ENCODE measurements at regions not wholly inside any gene's neighbourhood (a gene's known extent, or its start where the extent isn't known, plus 50 kb on each side); places are given as distances from the start of the nearest gene placed in this dataset.

DNA sequence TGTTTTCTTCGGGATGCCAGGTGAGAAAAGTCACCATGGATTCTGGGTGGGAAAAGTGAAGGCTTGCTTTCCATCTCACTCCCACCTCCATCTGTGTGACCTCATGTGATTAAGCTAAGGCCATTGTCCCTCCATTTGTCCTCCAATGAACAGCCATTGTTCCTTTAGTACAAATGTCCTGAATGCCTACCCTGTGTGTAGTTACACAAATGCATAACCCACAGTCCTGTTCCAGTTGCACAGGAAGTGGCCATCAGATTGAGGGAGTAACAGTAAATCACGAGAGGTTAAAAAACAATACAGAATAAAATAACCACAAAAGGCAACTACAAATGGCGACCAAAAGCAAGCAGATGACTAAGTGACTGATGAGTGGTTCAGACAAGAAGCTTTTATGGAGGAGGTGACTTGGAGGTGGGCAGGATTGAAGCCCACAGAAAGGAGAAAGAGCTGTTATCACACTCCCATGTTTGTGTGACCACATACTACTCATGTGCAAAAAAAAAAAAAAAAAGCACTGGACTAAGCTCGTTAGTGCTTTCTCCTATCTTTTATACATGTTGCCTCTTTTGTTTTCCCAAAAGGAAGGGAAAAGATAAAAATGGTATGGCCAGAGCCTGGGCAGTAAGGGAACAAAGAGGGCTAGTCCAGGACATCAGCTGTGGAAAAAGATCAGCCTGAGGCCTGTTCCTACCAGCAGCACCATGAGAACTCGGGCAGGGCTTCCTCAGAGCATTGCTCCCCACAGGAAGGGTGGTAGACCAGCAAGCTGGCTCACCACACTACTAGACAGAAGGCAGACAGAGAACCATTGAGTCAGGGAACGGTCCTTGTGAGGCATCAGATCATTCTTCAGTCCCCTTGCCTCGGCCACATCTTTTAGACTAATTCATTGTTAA lies 111.0 kb downstream of the TFAP2A start:
- intact Hi-C loops (cut with DNase I, micrococcal nuclease), result no loop called here
- DNase-seq (no peak), ATAC-seq (no peak)
- Mint-ChIP-seq H3K9me3 (ENCODE audit: low read depth) (peaks cover 3% of the 10 kb centered on the region), H3K4me1 (no peaks in the 10 kb centered on the region), H3K4me3 (no peak overlapping the region), H3K36me3 (ENCODE audit: low read depth) (no peaks in the 10 kb centered on the region), H3K27ac (no peak overlapping the region), H3K27me3 (peaks cover 4% of the 10 kb centered on the region)
- POLR2A ChIA-PET, result interaction anchor here (0.6 kb wide), 1 partner anchor 13 kb away, joined by 3 read pairs; no protein-coding TSS in a partner anchor
- CTCF ChIA-PET, result no interaction called here

DNA sequence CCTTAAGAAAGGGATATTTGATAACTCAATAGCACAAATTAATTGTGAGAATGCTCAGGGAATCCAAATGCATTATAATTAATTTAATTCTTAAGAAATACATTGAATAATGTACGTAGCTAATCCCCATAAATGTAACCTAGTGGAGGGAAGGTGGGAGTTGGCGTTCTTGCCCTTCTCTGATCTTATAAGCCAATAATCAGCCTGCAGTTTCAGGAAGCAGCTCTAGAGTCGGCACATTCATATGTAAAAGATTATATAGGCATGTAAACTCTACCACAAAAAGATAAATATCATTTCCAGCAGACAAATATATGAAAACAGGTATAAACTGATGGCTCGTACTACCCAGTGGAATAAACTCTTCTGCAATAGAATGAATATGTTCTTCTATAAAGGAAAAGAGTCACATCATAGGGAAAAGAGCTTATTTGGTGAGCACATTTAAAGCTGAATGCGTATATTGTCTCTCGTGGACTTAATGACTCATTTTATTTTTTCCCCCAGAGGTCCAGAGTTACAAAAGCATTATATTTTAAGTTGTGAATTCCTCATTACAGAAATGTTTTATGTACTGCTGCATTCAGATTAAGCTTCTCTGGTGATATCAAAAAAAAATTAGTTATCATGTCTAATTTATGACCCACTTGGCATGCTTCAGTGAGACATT lies 112.2 kb downstream of the TFAP2A start:
- no peak overlapping the region for H3K27ac Mint-ChIP-seq
- ATAC-seq, result no peak
- H3K36me3 Mint-ChIP-seq (ENCODE audit: low read depth), result no peaks in the 10 kb centered on the region
- ChIA-PET POLR2A (interaction anchor here (0.6 kb wide), 1 partner anchor 14 kb away, joined by 3 read pairs; no protein-coding TSS in a partner anchor), CTCF (interaction anchor here (0.6 to 1.1 kb wide), 2 partner anchors 8 to 218 kb away, joined by 3 to 4 read pairs; no protein-coding TSS in a partner anchor)
- no peak for DNase-seq
- intact Hi-C loops (cut with DNase I, micrococcal nuclease), result no loop called here
- H3K4me3 Mint-ChIP-seq, result no peak overlapping the region
- peaks cover 3% of the 10 kb centered on the region for H3K9me3 Mint-ChIP-seq (ENCODE audit: low read depth)
- peaks cover 5% of the 10 kb centered on the region for H3K27me3 Mint-ChIP-seq
- no peaks in the 10 kb centered on the region for H3K4me1 Mint-ChIP-seq

DNA sequence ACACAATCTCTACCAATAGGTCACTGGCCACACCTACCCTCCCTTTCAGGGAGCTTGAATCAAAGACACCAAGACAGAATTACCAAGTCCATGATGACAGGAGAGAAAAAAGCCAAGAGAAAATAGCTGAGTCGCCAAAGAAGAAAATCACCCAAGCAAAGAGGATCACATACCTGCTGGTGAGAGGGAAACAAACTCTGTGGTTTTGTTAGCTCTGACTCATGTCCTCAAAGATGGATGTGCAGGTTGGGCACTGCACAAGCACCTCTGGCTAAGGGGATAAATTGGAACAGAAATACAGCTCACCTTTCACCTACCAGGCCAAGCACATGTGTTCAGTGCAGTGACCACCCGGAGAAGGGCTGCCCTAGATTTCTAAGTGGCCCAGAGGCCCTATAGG lies 114.8 kb downstream of the TFAP2A start:
- intact Hi-C loops (cut with DNase I, micrococcal nuclease), result no loop called here
- Mint-ChIP-seq H3K9me3 (ENCODE audit: low read depth) (peaks cover 3% of the 10 kb centered on the region), H3K27ac (no peak overlapping the region), H3K4me1 (no peaks in the 10 kb centered on the region), H3K36me3 (ENCODE audit: low read depth) (no peaks in the 10 kb centered on the region), H3K4me3 (no peak overlapping the region), H3K27me3 (peaks cover 5% of the 10 kb centered on the region)
- no peak for DNase-seq
- CTCF ChIA-PET, result no interaction called here
- POLR2A ChIA-PET, result no interaction called here
- ATAC-seq, result no peak

DNA sequence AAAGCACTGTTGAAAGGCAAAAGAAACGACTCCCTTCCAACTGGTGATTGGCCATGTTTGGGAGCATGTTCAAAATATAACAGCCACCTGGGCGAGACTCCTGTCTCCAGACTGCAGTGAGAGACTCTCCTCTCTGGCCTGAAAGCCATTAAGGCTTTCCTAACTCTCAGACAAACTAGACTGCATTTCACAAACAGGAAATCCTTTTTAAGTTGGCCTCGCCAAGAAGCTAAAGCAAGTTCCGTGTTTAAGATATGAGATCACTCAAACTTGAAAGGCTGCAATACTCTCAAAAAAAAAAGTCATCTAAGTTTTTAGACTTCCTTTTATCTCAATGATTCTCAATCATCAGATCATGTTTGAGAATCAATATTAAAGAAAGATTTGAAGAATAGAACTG lies 117.0 kb downstream of the TFAP2A start:
- H3K36me3 Mint-ChIP-seq (ENCODE audit: low read depth), result no peaks in the 10 kb centered on the region
- intact Hi-C loops (cut with DNase I, micrococcal nuclease), result no loop called here
- POLR2A ChIA-PET, result no interaction called here
- peaks cover 2% of the 10 kb centered on the region for H3K9me3 Mint-ChIP-seq (ENCODE audit: low read depth)
- no peak overlapping the region for H3K4me3 Mint-ChIP-seq
- ATAC-seq, result no peak
- peaks cover 3% of the 10 kb centered on the region for H3K27me3 Mint-ChIP-seq
- no peaks in the 10 kb centered on the region for H3K4me1 Mint-ChIP-seq
- no peak for DNase-seq
- CTCF ChIA-PET, result no interaction called here
- no peak overlapping the region for H3K27ac Mint-ChIP-seq

- H3K9me3 Mint-ChIP-seq (ENCODE audit: low read depth), result peaks cover 3% of the 10 kb centered on the region
- POLR2A ChIA-PET, result no interaction called here
- H3K27ac Mint-ChIP-seq, result no peak overlapping the region
- ATAC-seq (no peak), DNase-seq (no peak)
- no peak overlapping the region for H3K4me3 Mint-ChIP-seq
- H3K36me3 Mint-ChIP-seq (ENCODE audit: low read depth), result no peaks in the 10 kb centered on the region
- CTCF ChIA-PET, result no interaction called here
- H3K27me3 Mint-ChIP-seq, result peaks cover 5% of the 10 kb centered on the region
- intact Hi-C loops (cut with DNase I, micrococcal nuclease), result no loop called here
- H3K4me1 Mint-ChIP-seq, result no peaks in the 10 kb centered on the region
Measured at GRCh38 chr6:10278746-10279145, 136.1 kb downstream of the TFAP2A start.

- intact Hi-C loops (cut with DNase I, micrococcal nuclease), result no loop called here
- ATAC-seq, result no peak
- DNase-seq, result no peak
- POLR2A ChIA-PET, result no interaction called here
- Mint-ChIP-seq H3K27me3 (peaks cover 17% of the 10 kb centered on the region), H3K4me1 (no peaks in the 10 kb centered on the region), H3K36me3 (ENCODE audit: low read depth) (no peaks in the 10 kb centered on the region), H3K4me3 (no peak overlapping the region), H3K27ac (no peak overlapping the region), H3K9me3 (ENCODE audit: low read depth) (peaks cover 3% of the 10 kb centered on the region)
- CTCF ChIA-PET, result no interaction called here
Measured at GRCh38 chr6:10276660-10277287, 138.1 kb downstream of the TFAP2A start.

- H3K9me3 Mint-ChIP-seq (ENCODE audit: low read depth), result peaks cover 3% of the 10 kb centered on the region
- H3K4me1 Mint-ChIP-seq, result no peaks in the 10 kb centered on the region
- no peaks in the 10 kb centered on the region for H3K36me3 Mint-ChIP-seq (ENCODE audit: low read depth)
- ChIA-PET POLR2A (no interaction called here), CTCF (no interaction called here)
- no peak overlapping the region for H3K4me3 Mint-ChIP-seq
- intact Hi-C loops (cut with DNase I, micrococcal nuclease), result no loop called here
- no peak for ATAC-seq
- peaks cover 17% of the 10 kb centered on the region for H3K27me3 Mint-ChIP-seq
- no peak for DNase-seq
- no peak overlapping the region for H3K27ac Mint-ChIP-seq
Measured at GRCh38 chr6:10276106-10276505, 138.8 kb downstream of the TFAP2A start.

DNA sequence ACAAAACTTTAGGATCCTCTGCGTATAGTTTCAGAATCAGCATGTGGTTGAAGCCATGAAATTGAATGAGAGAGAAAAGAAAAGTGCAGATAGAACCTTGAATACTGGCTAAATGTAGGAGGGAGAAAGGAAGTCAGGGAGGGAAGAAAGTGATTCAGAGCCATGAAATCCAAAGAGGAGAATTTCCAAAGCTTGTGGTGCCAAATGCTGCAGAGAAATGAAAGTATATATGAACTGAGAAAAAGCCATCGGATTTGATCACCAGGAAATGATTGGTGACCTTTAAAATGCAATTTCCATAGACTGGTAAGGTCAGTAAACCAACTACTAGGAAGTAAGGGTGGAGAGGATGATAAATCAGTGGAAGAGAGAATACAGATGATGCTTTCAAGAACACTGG lies 142.3 kb downstream of the TFAP2A start:
- no peak for ATAC-seq
- DNase-seq, result no peak
- CTCF ChIA-PET, result no interaction called here
- peaks cover 24% of the 10 kb centered on the region for H3K27me3 Mint-ChIP-seq
- intact Hi-C loops (cut with DNase I, micrococcal nuclease), result no loop called here
- H3K4me1 Mint-ChIP-seq, result no peaks in the 10 kb centered on the region
- H3K36me3 Mint-ChIP-seq (ENCODE audit: low read depth), result no peaks in the 10 kb centered on the region
- H3K4me3 Mint-ChIP-seq, result no peak overlapping the region
- H3K9me3 Mint-ChIP-seq (ENCODE audit: low read depth), result peaks cover 2% of the 10 kb centered on the region
- H3K27ac Mint-ChIP-seq, result no peak overlapping the region
- POLR2A ChIA-PET, result no interaction called here

- ATAC-seq, result no peak
- Mint-ChIP-seq H3K27me3 (peaks cover 24% of the 10 kb centered on the region), H3K9me3 (ENCODE audit: low read depth) (no peaks in the 10 kb centered on the region), H3K27ac (no peak overlapping the region), H3K4me1 (no peaks in the 10 kb centered on the region), H3K4me3 (no peak overlapping the region), H3K36me3 (ENCODE audit: low read depth) (no peaks in the 10 kb centered on the region)
- ChIA-PET POLR2A (no interaction called here), CTCF (no interaction called here)
- no peak for DNase-seq
- intact Hi-C loops (cut with DNase I, micrococcal nuclease), result no loop called here
Measured at GRCh38 chr6:10271982-10272381, 142.9 kb downstream of the TFAP2A start.

- Mint-ChIP-seq H3K9me3 (ENCODE audit: low read depth) (no peaks in the 10 kb centered on the region), H3K27me3 (peaks cover 23% of the 10 kb centered on the region), H3K27ac (no peak overlapping the region), H3K4me3 (no peak overlapping the region), H3K4me1 (no peaks in the 10 kb centered on the region), H3K36me3 (ENCODE audit: low read depth) (no peaks in the 10 kb centered on the region)
- ATAC-seq (no peak), DNase-seq (no peak)
- intact Hi-C loops (cut with DNase I, micrococcal nuclease), result no loop called here
- CTCF ChIA-PET, result interaction anchor here (0.9 kb wide), 1 partner anchor 13 kb away, joined by 3 read pairs; no protein-coding TSS in a partner anchor
- POLR2A ChIA-PET, result no interaction called here
Measured at GRCh38 chr6:10269814-10270472, 144.9 kb downstream of the TFAP2A start.

DNA sequence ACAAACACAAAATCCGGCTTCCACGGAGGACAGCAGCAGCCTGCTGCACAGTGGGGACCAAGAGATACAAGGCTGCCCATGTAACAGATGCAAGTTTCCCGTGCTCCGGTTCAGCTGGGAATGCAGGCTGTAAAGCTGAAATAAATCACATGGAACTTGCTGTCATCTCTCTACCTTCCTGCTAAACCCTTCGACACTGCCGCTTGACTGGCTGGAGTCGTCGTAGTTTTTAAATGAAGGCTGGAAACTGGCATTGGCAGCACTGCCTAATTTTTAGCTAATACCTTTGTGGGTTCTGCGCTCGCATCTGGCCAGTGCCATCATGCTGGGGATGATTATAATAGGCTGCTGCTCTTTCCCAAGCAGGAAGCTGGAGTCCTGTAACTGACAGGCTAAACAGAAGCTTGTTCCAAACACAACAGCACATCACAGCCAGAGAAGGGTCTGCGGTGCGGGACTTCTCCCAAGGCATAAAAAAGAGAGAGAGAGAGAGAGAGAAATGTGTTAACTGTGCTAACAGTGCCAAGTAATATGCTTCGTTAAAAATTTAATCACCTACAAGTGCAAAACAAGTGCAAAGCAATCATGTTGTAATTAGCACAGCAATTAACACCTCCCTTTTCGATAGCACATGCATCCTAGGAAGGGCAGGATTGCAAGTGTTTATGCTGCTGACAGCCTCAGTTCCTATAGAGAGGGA lies 146.1 kb downstream of the TFAP2A start:
- intact Hi-C loops (cut with DNase I, micrococcal nuclease), result no loop called here
- Mint-ChIP-seq H3K4me3 (no peak overlapping the region), H3K4me1 (no peaks in the 10 kb centered on the region), H3K36me3 (ENCODE audit: low read depth) (no peaks in the 10 kb centered on the region), H3K27me3 (peaks cover 19% of the 10 kb centered on the region), H3K27ac (no peak overlapping the region), H3K9me3 (ENCODE audit: low read depth) (peaks cover 3% of the 10 kb centered on the region)
- ChIA-PET CTCF (interaction anchor here (0.9 kb wide), 1 partner anchor 12 kb away, joined by 3 read pairs; no protein-coding TSS in a partner anchor), POLR2A (no interaction called here)
- no peak for ATAC-seq
- DNase-seq, result no peak
